ENCODE measurements at regions not wholly inside any gene's neighbourhood (a gene's known extent, or its start where the extent isn't known, plus 50 kb on each side); places are given as distances from the start of the nearest gene placed in this dataset.
"Not testable (repeated sequence)": the region's sequence is repeated elsewhere in the genome, so short reads cannot be mapped to it uniquely, and the experiment has no call there.

GRCh38 chr12:89870413-89871184 is 162.0 kb upstream of the ATP2B1 start:
- no peak for DNase-seq

DNA sequence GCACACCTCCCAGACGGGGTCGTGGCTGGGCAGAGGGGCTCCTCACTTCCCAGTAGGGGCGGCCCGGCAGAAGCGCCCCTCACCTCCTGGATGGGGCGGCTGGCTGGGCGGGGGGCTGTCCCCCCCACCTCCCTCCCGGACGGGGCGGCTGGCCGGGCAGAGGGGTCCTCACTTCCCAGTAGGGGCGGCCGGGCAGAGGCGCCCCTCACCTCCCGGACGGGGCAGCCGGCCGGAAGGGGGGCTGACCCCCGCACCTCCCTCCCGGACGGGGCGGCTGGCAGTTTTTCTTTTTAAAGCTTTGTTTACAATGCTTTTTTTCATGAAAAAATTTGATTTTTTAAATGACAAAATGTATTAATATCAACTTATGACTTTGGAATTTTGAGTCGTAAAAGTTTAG is 159.0 kb upstream of the ATP2B1 start:
- not testable (repeated sequence) for DNase-seq

- DNase-seq, result no peak
Observed at GRCh38 chr12:89864411-89864810, 155.8 kb upstream of the ATP2B1 start.

DNA sequence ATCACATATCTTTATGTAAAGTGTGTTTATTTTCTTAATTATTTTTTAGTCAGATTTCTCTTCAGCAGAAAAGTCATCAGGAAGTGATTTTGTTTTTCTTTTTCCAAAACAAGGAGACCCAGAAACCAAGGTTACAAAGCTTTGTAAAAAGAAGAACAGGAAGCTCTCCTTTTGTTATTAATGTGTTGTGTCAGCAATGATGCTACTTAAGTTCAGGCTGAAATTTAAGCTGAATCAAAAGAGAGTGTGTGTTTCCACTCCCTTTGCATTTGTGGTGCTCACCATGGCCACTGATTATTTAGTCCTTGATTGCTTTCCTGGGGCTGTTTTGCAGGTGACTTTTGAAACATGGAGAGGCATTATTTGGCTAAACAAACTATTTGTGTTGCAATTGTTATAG is 155.3 kb upstream of the ATP2B1 start:
- no peak for DNase-seq

- no peak for DNase-seq
Observed at GRCh38 chr12:89863493-89863938, 154.9 kb upstream of the ATP2B1 start.

- no peak for DNase-seq
Observed at GRCh38 chr12:89862511-89863445, 154.1 kb upstream of the ATP2B1 start.

DNA sequence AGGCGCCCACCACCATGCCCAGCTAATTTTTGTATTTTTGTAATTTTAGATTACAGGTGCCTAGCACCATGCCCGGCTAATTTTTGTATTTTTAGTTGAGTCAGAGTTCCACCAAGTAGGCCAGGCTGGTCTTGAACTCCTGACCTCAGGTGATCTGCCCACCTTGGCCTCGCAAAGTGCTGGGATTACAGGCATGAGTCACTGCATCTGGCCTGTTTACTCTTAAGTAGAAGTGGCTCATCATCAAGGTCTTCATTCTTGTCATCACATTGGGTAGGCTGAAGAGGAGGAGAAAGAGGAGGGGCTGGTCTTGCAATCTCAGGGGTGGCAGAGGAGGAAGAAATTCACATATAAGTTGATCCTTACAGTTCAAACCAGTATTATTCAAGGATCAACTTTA is 152.4 kb upstream of the ATP2B1 start:
- DNase-seq, result no peak

GRCh38 chr12:89859508-89860220 is 151.0 kb upstream of the ATP2B1 start:
- DNase-seq, result no peak

GRCh38 chr12:89858718-89859117 is 150.1 kb upstream of the ATP2B1 start:
- DNase-seq, result no peak

DNA sequence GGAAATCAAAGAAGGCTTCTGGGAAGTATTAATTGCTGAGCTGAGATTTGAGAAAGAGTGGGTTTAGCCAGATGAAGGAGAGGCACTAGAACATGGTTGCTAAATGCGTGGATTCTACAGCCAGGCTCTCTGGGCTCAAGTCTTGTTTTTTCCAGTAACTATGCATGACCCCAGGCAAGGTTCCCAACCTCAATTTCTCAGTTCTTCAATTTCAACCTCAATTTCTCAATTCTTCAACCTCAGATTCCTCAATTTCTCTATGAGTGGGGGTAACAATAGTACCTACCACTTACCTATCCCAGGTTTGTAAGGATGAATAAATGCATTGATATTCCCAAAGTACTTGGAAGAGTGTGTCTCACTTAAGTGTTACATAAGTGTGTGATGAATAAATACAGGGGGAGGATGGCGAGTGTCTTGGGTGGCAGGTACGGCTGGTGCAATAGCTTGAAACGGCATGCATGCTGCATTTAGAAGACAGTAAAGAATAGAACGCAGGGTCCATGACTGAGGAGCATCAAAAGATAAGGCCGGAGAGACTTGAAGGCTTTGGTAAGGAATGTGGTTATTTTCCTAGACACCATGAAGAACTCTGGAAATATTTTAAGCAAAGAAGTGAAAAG is 149.1 kb upstream of the ATP2B1 start:
- no peak for DNase-seq

DNA sequence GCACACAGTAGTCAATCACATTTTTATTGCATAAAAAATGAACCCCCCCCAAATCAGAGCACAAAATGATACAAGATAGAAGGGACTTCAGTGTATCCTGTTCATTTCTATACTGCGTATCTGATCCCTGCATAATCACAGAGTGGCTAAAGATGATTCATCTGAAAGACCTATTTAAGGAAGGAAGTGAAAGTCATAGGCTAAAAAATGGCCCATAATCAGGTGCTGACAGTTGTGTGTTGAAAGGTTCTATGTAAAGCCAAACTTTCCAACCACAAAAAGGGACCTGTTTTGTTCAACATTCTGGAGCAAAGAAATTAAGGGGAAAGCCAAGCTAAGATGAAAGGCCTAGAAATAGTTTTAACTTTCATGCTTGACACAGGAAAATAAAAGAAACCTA is 147.8 kb upstream of the ATP2B1 start:
- no peak for DNase-seq

- no peak for DNase-seq
Observed at GRCh38 chr12:89848732-89849131, 140.1 kb upstream of the ATP2B1 start.

DNA sequence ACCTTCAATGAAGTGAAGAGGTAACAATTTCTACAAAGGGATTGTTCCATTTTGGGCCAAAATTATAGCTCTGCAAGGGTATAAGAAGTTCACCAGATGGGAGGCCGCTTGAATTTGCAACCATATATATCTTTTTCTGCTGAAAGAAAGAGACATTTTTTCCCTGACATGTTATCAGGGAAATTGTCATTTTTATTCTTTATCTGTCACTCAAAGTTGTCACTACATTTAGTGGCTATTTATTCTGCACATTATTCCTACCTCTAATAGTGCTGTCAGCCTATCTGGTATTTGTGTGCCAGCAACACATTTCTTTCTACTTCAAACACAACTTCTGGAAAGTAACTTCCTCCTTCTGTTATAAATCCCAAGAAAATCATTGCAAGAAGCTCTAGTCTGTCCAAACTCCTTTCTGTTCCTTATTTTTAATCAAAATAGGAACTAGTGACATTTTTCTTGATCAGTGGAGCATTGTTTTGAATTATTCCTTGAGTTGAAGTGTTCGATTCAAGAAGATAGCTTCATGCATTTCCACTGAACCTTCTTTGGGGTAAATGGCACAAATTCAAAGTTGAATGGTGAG is 137.9 kb upstream of the ATP2B1 start:
- no peak for DNase-seq

GRCh38 chr12:89845767-89846166 is 137.1 kb upstream of the ATP2B1 start:
- DNase-seq, result no peak

GRCh38 chr12:89845366-89845765 is 136.7 kb upstream of the ATP2B1 start:
- no peak for DNase-seq

DNA sequence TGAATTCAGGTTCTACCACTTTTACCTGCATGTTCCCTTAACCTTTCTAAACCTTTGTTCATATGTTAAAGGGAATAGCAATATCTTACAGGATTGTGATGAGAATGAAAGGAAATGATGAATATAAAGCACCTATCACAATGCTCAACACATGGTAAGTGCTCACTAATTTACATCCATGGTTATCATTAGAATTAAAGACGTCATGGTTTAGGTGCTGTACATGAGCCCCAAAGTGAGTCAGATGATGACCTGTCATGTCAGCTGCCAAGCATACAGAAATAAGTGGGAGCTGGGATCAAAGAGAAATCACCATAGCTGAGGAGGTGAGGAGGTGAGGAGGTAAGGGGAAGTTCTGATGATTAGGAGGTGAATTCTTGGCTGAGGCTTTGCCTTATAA is 135.9 kb upstream of the ATP2B1 start:
- DNase-seq, result no peak

DNA sequence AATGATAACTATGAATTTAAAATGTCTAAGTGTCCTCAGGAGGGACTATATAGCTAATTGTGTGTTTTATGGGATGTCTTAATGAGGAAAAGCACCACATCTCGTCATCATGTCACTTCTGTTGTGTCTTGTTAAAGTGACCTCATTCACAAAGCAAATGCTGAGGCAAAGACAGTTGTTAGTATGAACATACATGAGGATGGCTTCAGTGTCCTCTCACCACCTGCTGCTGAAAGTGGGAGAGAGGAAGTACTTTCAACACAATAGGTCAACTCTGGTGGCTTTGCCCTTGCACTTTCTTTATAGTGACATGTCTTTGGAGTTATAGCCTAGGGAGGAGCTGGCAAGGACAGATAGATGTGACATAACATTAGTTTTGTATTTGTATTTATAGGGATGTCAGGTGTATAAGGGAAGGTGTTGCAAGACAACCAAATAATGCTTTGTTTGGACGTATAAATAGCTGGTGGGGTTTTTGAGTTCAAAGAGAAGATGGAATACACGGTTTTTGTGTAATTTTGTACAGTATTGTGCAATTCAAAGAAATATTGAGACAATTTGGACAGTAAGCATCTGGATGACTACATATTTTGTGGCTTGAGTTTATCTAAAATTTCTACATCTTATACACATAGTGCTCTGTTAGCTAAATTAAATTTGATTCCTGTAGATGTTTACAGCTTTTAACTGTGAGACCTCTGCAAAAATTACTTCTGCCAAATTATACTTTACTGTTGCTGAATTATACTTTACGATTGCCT is 131.7 kb upstream of the ATP2B1 start:
- no peak for DNase-seq

DNA sequence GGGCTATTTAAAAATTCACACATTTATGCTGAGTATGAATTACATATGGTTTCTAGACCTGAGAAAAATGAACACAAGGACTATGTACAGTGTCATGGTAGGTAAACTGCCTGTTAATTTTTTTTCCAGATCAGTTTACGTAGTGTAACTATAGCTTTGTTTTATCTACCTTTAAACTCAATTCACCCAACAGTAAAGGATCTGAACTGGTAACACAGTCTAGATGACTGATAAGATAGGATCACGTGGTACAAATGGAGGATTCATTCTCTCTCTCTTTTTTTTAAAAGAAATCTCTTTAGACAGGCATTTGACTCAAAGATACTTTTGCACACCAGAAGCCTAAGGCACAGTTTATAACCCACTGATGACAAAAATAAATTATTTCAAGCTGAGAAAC is 130.8 kb upstream of the ATP2B1 start:
- DNase-seq, result no peak

GRCh38 chr12:89838833-89839232 is 130.2 kb upstream of the ATP2B1 start:
- DNase-seq, result no peak

DNA sequence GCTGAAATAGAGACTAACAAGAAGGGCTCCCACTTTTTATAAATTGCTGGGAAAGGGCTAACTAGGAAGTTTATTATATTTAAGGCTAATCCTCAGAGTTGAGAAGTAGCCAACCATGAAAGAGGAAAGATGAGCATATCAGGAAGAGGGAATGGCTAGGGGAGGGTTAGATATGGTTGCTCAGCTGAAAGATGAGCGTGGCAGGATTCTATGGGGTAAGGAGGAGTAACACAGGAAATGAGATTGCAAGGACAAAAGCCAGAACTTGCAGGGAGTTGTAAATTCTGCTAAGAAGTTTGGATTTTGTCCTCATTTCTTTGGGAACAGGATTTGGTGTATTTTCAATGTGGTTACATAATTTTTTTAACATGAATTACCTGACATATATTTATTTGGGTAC is 127.4 kb upstream of the ATP2B1 start:
- DNase-seq, result no peak

DNA sequence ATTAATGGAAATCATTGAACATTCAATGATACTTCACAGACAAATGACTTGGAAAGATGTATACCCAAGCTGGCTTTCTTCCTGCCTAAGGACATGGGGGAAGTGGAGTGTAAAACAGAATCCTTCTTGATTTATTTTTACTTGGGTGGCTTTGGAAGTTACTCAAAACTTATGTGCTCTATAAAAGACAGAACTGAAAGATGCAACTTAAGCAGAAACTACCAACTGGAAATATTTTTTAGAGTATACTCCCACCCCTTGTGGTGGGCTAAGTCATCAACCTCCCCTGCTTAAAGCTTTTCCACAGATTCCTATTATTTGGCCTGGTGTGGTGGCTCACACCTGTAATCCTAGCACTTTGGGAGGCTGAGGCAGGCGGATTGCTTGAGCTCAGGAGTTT is 126.0 kb upstream of the ATP2B1 start:
- no peak for DNase-seq
